Keratinocyte (primary cell): ENCODE measurements at regions not wholly inside any gene's neighbourhood (a gene's known extent, or its start where the extent isn't known, plus 50 kb on each side); places are given as distances from the start of the nearest gene placed in this dataset.
A peak's percentile ranks its signal among the peaks of the same experiment; 100 is the strongest.

Source experiments
- DNase-seq: peaks from one replicate; pipeline ENCODE4 v3.0.0-alpha.2; 2011; ENCODE audit warnings: low read depth, missing footprints, low spot score
- FAIRE-seq: peaks from 2 replicates; lab custom pipeline; 2011; peaks lifted over from hg19 to GRCh38; lab: Jason Lieb, UNC
- H2AFZ ChIP-seq: 2 replicates; pipeline ENCODE4 v1.6.0; 2012; ENCODE audit warnings: low read length, control low read depth, inconsistent platforms; ENCODE audit not compliant: control insufficient read depth
- H3K27ac ChIP-seq: 2 replicates; pipeline ENCODE4 v1.5.1; 2011; ENCODE audit warnings: low read length; ENCODE audit not compliant: control insufficient read depth, insufficient read depth
- H3K27me3 ChIP-seq: 3 replicates; pipeline ENCODE4 v1.6.0; 2011; ENCODE audit warnings: low read length; ENCODE audit not compliant: control insufficient read depth, insufficient read depth; ENCODE audit errors: extremely low read depth
- H3K36me3 ChIP-seq, 2 experiments: 2 replicates in 1 of 2; 3 replicates in 1 of 2; pipeline ENCODE4 v1.5.1; 2011; ENCODE audit warnings: low read length in 2 of 2, mild to moderate bottlenecking in 1 of 2; ENCODE audit not compliant: control insufficient read depth in 2 of 2, insufficient read depth in 2 of 2; ENCODE audit errors: extremely low read depth in 1 of 2
- H3K4me1 ChIP-seq: 3 replicates; pipeline ENCODE4 v1.5.1; 2011; ENCODE audit warnings: low read length; ENCODE audit not compliant: control insufficient read depth, insufficient read depth; ENCODE audit errors: extremely low read depth
- H3K4me2 ChIP-seq: 3 replicates; pipeline ENCODE4 v1.6.0; 2011; ENCODE audit warnings: low read depth, low read length; ENCODE audit not compliant: control insufficient read depth, insufficient read depth; ENCODE audit errors: extremely low read depth
- H3K4me3 ChIP-seq, 3 experiments: fragments of 200-600 bp in 1 of 3; sonication (generic) in 1 of 3; 2 replicates in 2 of 3; 3 replicates in 1 of 3; pipeline ENCODE4 v1.5.1; 2011 to 2016; ENCODE audit warnings: low read length in 3 of 3, mild to moderate bottlenecking in 3 of 3, control low read depth in 2 of 3, inconsistent platforms in 1 of 3, low read depth in 1 of 3, mixed read lengths in 1 of 3, mixed run types in 1 of 3, moderate library complexity in 1 of 3; ENCODE audit not compliant: control insufficient read depth in 2 of 3, insufficient read depth in 2 of 3; ENCODE audit errors: extremely low read depth in 1 of 3
- H3K79me2 ChIP-seq: 2 replicates; pipeline ENCODE4 v1.6.0; 2012; ENCODE audit warnings: low read length; ENCODE audit not compliant: control insufficient read depth, insufficient read depth
- H3K9ac ChIP-seq: 3 replicates; pipeline ENCODE4 v1.6.0; 2011; ENCODE audit warnings: low read length; ENCODE audit not compliant: control insufficient read depth, insufficient read depth; ENCODE audit errors: extremely low read depth
- H3K9me1 ChIP-seq: 3 replicates; pipeline ENCODE4 v1.6.0; 2011; ENCODE audit warnings: low read length; ENCODE audit not compliant: control insufficient read depth, insufficient read depth; ENCODE audit errors: extremely low read depth
- H3K9me3 ChIP-seq: 2 replicates; pipeline ENCODE4 v1.5.1; 2012; ENCODE audit warnings: low read depth, low read length; ENCODE audit not compliant: control insufficient read depth
- H4K20me1 ChIP-seq: 3 replicates; pipeline ENCODE4 v1.6.0; 2011; ENCODE audit warnings: low read length; ENCODE audit not compliant: control insufficient read depth, insufficient read depth; ENCODE audit errors: extremely low read depth
- CTCF ChIP-seq, 3 experiments: IDR thresholded peaks in 1 of 3; conservative IDR thresholded peaks in 1 of 3; optimal IDR thresholded peaks in 1 of 3; 2 replicates in 2 of 3; 3 replicates in 1 of 3; pipeline versions ENCODE3 to v1.5.1; 2011; ENCODE audit warnings: low read length in 3 of 3, mild to moderate bottlenecking in 3 of 3, moderate library complexity in 2 of 3, control low read depth in 1 of 3, inconsistent platforms in 1 of 3; ENCODE audit not compliant: insufficient read depth in 2 of 3; ENCODE audit errors: extremely low read depth in 1 of 3
- EZH2 ChIP-seq: IDR thresholded peaks from one replicate; pipeline ENCODE4 v1.6.1; 2012; ENCODE audit warnings: inconsistent platforms, mild to moderate bottlenecking, low read length, moderate library complexity
- dilution Hi-C: fragments of 300-500 bp; cut with MboI; formaldehyde crosslinking; loops from one replicate; pipeline ENCODE4 v1.7.0; 2020; ENCODE audit warnings: low sequenced_read_pairs; ENCODE audit not compliant: extremely low pct_ligation_motif_present

- no peak overlapping the region for H3K4me3 ChIP-seq
- H2AFZ ChIP-seq = no peak overlapping the region
- H3K9me1 ChIP-seq = no peaks in the 10 kb centered on the region
- no peak overlapping the region for H3K27ac ChIP-seq
- FAIRE-seq (no peak), DNase-seq (no peak)
- dilution Hi-C loops = no loop called here
- H4K20me1 ChIP-seq = no peaks in the 10 kb centered on the region
- no peak overlapping the region for H3K9ac ChIP-seq
- no peaks in the 10 kb centered on the region for H3K27me3 ChIP-seq
- H3K79me2 ChIP-seq = no peaks in the 10 kb centered on the region
- H3K9me3 ChIP-seq = no peaks in the 10 kb centered on the region
- no peaks in the 10 kb centered on the region for H3K36me3 ChIP-seq
- peaks cover 10% of the 10 kb centered on the region for H3K4me1 ChIP-seq
- no peak overlapping the region for H3K4me2 ChIP-seq
- TF ChIP-seq CTCF (optimal IDR thresholded peaks at IDR 0.05 in 1 of 3, IDR thresholded peaks at IDR 0.05 in 1 of 3, conservative IDR thresholded peaks at IDR 0.05 in 1 of 3; ENCODE audit: extremely low read depth in 1 of 3, insufficient read depth in 2 of 3, low read length in 3 of 3) = no peak
- TF ChIP-seq EZH2 = no peak
These were observed 159.9 kb upstream of the MDFIC start for GRCh38 chr7:114761973-114762372.

- peak; percentile 17 for FAIRE-seq
- no peaks in the 10 kb centered on the region for H3K79me2 ChIP-seq
- H4K20me1 ChIP-seq = no peaks in the 10 kb centered on the region
- H2AFZ ChIP-seq = no peak overlapping the region
- no peak overlapping the region for H3K27ac ChIP-seq
- H3K9ac ChIP-seq = no peak overlapping the region
- no peak overlapping the region for H3K4me3 ChIP-seq
- H3K27me3 ChIP-seq = no peaks in the 10 kb centered on the region
- H3K4me1 ChIP-seq = peaks cover 2% of the 10 kb centered on the region
- H3K9me3 ChIP-seq = no peaks in the 10 kb centered on the region
- dilution Hi-C loops = no loop called here
- TF ChIP-seq EZH2 (no peak), CTCF (optimal IDR thresholded peaks at IDR 0.05 in 1 of 3, IDR thresholded peaks at IDR 0.05 in 1 of 3, conservative IDR thresholded peaks at IDR 0.05 in 1 of 3; ENCODE audit: extremely low read depth in 1 of 3, insufficient read depth in 2 of 3, low read length in 3 of 3) (no peak)
- no peaks in the 10 kb centered on the region for H3K36me3 ChIP-seq
- H3K9me1 ChIP-seq = no peaks in the 10 kb centered on the region
- no peak overlapping the region for H3K4me2 ChIP-seq
- peak; percentile 4 for DNase-seq
These were observed 156.4 kb upstream of the MDFIC start for GRCh38 chr7:114765331-114766040.
